ENCODE measurements at regions not wholly inside any gene's neighbourhood (a gene's known extent, or its start where the extent isn't known, plus 50 kb on each side); places are given as distances from the start of the nearest gene placed in this dataset.

DNA sequence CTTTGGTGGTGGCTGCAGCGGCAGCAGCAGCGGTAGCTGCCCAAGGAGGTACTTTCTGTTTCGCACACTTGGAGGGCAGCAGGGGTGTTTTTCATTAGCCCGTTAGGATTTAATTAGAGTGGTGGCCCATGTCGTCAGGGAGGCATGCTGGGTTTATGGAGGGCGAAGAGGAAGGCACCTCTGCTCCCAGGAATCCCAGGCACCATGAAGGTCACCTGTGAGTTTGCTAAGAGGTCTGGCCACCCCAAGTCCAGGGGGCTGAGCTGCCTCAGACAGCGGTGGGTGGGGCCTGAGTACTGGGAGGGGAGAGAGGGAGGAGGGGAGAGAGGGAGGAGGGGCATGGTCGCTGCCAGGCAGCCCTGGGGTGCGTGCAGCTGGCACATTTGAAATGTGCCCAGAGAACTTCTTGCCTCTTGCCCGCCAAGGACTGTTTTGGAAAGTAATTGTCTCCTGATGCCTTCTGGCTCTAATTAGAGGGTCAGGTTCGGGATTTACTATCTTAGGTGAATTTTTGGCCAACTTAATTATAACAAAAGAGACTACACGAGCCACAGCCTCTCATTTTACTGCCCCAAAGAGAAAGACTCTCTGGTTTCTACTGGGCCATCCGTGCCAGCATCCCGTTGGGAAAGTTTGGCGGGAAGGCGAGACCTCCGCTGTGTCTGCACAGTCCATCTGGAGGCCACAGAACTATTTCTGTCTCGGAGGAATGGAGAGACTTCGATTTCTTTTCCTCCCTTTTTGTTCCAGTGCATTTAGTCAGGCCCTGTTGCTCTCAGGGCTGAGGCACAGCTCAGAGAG is 62.0 kb downstream of the GLI2 start:
- H3K9me3 Mint-ChIP-seq = no peaks in the 10 kb centered on the region
- H3K36me3 Mint-ChIP-seq = peaks cover 11% of the 10 kb centered on the region
- TF ChIP-seq, protein P1, sequence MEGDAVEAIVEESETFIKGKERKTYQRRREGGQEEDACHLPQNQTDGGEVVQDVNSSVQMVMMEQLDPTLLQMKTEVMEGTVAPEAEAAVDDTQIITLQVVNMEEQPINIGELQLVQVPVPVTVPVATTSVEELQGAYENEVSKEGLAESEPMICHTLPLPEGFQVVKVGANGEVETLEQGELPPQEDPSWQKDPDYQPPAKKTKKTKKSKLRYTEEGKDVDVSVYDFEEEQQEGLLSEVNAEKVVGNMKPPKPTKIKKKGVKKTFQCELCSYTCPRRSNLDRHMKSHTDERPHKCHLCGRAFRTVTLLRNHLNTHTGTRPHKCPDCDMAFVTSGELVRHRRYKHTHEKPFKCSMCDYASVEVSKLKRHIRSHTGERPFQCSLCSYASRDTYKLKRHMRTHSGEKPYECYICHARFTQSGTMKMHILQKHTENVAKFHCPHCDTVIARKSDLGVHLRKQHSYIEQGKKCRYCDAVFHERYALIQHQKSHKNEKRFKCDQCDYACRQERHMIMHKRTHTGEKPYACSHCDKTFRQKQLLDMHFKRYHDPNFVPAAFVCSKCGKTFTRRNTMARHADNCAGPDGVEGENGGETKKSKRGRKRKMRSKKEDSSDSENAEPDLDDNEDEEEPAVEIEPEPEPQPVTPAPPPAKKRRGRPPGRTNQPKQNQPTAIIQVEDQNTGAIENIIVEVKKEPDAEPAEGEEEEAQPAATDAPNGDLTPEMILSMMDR (IDR thresholded peaks at IDR 0.05; ENCODE audit: unreplicated experiment) = no peak
- H3K4me1 Mint-ChIP-seq = peaks cover 49% of the 10 kb centered on the region
- no peak overlapping the region for H3K4me3 Mint-ChIP-seq
- H3K27ac Mint-ChIP-seq = peak overlapping the region; percentile 53
- DNase-seq (ENCODE audit: low spot score in 2 of 2, unreplicated experiment in 2 of 2) = no peak
- H3K27me3 Mint-ChIP-seq (ENCODE audit: low read depth) = no peaks in the 10 kb centered on the region

DNA sequence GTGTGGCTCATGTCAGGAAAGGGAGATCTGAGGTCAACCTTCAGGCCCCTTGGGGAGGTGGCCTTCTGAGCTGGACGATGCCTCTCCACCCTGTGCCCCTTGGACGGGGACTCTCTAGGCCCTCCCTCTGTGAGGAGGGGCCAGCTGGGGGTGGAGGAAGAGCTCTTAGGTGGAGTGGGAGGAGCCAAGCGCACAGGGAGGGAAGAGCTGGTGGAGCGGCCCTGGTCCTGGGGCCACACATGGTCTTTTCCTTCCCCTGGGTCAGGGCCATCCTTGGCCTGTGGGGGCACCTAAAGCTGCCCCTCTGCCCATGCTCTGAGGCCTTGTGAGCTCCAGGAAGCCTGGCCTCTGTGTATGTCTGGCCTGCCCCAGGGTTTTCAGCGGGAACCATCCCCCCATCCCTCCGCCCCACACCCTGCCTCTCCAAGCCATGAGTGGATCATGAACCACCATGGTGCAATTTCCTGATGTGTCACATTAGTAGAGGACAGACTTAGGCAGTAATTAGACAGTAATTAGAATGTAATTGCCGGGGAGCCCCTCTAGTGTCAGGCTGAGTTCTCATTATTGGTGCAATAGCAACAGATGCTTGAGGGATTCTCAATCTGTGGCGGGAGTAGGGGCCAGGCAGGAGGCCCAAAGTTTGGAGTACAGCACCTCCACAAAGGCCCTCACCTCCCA is 63.0 kb downstream of the GLI2 start:
- Mint-ChIP-seq H3K27me3 (ENCODE audit: low read depth) (no peaks in the 10 kb centered on the region), H3K9me3 (no peaks in the 10 kb centered on the region), H3K36me3 (peaks cover 11% of the 10 kb centered on the region), H3K27ac (peak overlapping the region; percentile 53), H3K4me1 (peaks cover 44% of the 10 kb centered on the region), H3K4me3 (no peak overlapping the region)
- no peak for DNase-seq (ENCODE audit: low spot score in 2 of 2, unreplicated experiment in 2 of 2)
- TF ChIP-seq, protein P1 (IDR thresholded peaks at IDR 0.05; ENCODE audit: unreplicated experiment) = no peak

DNA sequence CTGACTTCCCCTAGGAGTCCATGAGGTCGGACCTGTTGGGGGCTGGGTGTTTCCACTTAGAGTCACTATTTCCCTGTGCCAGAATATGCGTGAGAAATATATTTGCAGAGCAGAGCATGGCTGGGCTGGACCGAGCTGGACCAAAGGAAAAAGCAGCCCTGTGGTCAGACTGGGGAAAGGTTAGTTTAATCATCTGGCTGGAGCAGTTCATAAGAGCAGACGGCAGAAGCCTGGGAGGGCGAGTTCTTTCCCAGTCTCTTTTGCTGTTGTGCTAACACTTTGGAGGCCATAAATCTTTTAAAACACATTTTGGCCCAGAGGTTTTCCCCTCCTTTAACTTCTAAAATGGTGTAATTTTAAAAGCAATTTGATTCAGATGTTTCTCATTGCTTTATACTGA is 66.5 kb downstream of the GLI2 start:
- H3K27me3 Mint-ChIP-seq (ENCODE audit: low read depth) = no peaks in the 10 kb centered on the region
- peaks cover 18% of the 10 kb centered on the region for H3K4me1 Mint-ChIP-seq
- no peak overlapping the region for H3K4me3 Mint-ChIP-seq
- TF ChIP-seq, protein P1 (IDR thresholded peaks at IDR 0.05; ENCODE audit: unreplicated experiment) = no peak
- no peak for DNase-seq (ENCODE audit: low spot score in 2 of 2, unreplicated experiment in 2 of 2)
- H3K27ac Mint-ChIP-seq = peak overlapping the region; percentile 56
- H3K9me3 Mint-ChIP-seq = no peaks in the 10 kb centered on the region
- H3K36me3 Mint-ChIP-seq = peaks cover 11% of the 10 kb centered on the region

DNA sequence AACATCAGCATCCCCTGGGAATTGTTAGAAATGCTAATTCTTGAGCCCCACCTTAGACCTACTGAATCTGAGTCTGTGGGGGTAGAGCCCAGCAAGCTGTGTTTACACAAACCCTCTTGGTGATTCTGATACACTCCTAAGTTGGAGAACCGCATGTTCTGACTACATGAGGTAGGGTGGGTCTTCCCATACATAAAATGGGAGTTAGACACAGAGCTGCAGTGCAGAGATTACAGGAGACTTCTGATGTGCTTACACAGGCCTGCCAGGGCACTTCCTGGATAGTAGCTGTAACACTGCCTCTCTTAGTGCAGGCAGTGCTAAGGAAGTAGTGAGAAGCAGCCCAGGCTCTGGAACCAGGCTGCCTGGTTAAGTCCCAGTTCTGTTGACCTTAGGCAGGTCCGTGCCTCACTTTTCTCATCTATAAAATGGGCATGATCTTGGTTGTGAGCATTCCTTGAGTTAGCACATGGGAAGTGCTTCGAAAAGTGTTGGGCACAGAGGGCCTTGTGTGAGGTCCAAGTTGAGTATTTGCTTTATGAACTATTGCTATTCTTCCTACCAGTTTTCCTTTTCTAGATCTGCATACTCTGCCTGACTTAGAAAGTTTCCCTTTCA is 67.3 kb downstream of the GLI2 start:
- DNase-seq (ENCODE audit: low spot score in 2 of 2, unreplicated experiment in 2 of 2) = no peak
- Mint-ChIP-seq H3K9me3 (no peaks in the 10 kb centered on the region), H3K36me3 (peaks cover 11% of the 10 kb centered on the region), H3K4me1 (peaks cover 15% of the 10 kb centered on the region), H3K27ac (no peak overlapping the region), H3K27me3 (ENCODE audit: low read depth) (no peaks in the 10 kb centered on the region), H3K4me3 (no peak overlapping the region)
- TF ChIP-seq, protein P1 (IDR thresholded peaks at IDR 0.05; ENCODE audit: unreplicated experiment) = no peak

DNA sequence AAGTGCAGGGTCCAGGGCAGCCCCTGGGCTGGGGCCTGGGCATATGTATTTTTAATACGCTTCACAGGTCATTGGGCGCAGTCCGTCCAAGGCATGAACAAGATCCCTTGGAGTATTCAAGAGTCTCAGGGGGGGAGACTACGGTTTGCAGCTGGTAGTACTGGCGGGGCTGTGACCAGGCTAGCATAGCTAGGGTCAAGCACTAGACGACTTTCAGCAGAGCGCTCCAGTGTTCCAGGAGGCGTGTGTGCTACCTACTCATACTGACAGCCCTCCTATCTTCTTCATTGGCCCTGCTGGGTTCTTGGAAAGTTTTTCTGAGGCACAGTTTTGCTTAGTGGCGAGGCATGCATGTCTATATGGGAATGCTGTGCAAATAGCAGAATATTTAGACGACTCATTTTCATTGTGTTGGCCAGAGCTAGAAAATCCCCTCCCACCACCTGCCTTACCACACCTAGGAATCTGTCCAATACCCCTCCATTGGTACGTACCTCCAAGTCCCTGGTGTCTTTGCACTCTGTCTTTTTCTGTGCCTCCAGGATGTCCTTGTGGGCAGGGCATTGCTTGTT is 68.2 kb downstream of the GLI2 start:
- no peak for DNase-seq (ENCODE audit: low spot score in 2 of 2, unreplicated experiment in 2 of 2)
- no peak overlapping the region for H3K4me3 Mint-ChIP-seq
- peaks cover 6% of the 10 kb centered on the region for H3K36me3 Mint-ChIP-seq
- no peaks in the 10 kb centered on the region for H3K27me3 Mint-ChIP-seq (ENCODE audit: low read depth)
- no peaks in the 10 kb centered on the region for H3K9me3 Mint-ChIP-seq
- H3K4me1 Mint-ChIP-seq = peaks cover 10% of the 10 kb centered on the region
- TF ChIP-seq, protein P1 (IDR thresholded peaks at IDR 0.05; ENCODE audit: unreplicated experiment) = no peak
- H3K27ac Mint-ChIP-seq = no peak overlapping the region
